ENCODE measurements at regions not wholly inside any gene's neighbourhood (a gene's known extent, or its start where the extent isn't known, plus 50 kb on each side); places are given as distances from the start of the nearest gene placed in this dataset.

DNA sequence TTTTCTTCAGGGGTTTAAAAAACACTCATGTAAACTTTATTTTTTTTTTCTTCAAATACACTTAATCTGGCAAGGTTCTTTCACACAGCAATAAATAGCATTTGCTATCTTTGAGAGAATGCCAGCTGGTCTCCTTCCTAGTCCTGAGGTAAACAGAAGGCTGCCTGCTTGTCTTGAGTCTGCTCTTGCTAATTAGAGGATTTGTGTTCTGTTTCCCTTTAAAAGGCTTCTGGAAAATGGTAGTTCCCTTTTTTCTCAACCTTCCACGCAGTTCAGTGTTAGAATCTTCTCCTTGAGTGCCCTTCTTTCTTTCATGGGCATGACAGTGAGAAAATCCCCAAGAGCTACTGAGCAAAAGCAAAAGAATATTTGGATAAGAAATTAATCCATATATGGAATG is 92.3 kb upstream of the DCN start:
- TF ChIP-seq POLR2A (IDR thresholded peaks at IDR 0.05) = no peak
- no peak for TF ChIP-seq POLR2AphosphoS5 (IDR thresholded peaks at IDR 0.05)
